LoVo (cell line): ENCODE measurements at regions not wholly inside any gene's neighbourhood (a gene's known extent, or its start where the extent isn't known, plus 50 kb on each side); places are given as distances from the start of the nearest gene placed in this dataset.
"Not testable (repeated sequence)": the region's sequence is repeated elsewhere in the genome, so short reads cannot be mapped to it uniquely, and the experiment has no call there.

Experiments used
- DNase-seq: peaks from one replicate; pipeline ENCODE4 v3.0.0-alpha.2; 2016; ENCODE audit warnings: low spot score

DNA sequence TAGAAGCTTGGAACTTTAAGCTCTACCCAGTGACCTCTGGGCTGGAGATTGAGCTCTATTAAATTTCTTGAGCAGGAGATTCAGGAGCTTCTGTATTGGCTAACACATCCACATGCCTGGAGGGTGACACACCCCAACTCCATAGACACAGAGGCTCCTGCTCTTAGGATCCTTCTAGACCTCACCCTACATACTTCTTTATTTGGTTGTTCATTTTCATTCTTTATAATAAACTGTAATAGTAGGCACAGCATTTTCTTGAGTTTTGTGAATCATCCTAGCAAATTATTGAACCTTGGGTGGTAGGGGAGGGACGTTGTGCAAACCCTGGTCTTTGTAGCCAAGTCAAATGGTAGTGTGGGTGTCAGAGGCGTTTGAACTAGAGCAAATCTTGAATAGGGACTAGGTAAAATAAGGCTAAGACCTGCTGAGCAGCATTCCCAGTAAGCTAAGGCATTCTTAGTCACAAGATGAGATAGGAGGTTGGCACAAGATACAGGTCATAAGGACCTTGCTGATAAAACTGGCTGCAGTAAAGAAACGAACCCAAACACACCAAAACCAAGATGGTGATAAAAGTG lies 323.8 kb upstream of the GALNT5 start:
- DNase-seq, result no peak

DNA sequence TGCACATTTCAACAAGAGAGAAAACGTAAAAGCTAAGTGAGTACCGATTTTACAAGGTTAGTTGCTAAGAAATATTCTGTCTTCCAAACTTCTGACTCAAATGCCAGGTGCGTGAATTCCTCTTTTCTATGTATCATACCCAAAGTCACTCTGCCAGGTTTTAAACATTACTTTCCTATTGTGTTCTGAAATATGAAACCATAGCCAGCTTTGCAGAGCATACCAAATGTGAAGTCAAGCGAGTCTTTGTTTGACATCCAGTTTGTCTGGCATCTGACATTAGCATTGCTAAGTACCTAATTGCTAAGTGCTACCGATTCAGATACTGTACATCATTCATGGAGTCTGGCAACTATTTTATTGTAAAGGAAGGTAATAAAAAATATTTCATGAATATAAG lies 321.9 kb upstream of the GALNT5 start:
- no peak for DNase-seq

DNA sequence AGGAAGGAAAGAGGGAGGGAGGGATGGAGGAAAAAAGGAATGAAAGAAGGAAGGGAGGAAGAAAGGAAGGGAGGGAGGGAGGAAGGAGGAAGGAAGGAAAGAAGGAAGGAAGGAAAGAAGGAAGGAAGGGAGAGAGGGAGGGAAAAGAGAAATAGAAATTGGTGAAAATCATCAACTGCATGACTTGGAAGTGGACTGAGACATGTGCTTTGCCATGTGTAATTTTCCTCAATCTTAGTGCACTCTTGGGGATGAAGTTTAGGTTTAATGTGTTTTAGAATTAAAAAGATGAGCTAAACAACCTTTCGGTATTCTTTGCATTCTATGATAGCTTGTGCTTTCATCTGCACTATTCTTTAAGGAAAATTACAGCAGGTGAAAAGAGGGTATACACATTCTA lies 320.1 kb upstream of the GALNT5 start:
- DNase-seq, result no peak

DNA sequence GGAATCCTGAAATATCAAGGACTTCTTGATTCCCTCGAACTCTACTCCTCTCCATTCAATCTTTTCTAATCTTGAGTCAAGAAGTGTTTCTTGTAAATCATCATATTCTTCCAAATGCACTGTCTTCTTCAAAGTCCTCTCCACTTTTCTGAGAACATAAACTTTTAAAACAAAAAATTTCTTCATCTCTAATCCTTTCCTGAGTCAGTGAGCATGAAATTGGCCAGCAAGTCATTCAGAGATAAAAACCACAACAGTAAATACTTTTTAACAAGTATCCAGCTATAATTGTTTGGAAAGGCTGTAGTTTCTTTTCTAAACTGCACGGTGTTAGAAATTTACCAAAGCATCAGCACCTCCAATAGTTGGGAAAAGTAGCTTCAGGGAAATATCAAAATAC lies 312.6 kb upstream of the GALNT5 start:
- DNase-seq, result no peak

DNA sequence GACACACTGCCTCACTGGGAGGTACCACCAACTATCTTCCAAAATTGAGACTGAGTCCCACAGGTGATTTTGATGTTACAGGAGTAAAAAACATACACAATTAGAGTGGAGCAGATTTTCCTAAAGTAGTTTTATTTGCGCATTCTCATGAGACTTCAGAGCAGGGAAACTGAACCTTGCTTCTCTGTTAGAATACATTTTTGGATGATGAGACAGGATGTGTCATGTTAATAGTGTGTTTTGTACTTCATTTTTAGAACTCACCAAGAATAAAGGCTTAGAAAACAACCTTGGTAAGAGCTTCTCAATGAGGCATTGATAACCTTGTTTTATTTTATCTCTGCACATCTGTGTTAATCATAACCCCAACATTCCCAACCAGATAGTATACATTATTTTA lies 310.2 kb upstream of the GALNT5 start:
- DNase-seq, result no peak

DNA sequence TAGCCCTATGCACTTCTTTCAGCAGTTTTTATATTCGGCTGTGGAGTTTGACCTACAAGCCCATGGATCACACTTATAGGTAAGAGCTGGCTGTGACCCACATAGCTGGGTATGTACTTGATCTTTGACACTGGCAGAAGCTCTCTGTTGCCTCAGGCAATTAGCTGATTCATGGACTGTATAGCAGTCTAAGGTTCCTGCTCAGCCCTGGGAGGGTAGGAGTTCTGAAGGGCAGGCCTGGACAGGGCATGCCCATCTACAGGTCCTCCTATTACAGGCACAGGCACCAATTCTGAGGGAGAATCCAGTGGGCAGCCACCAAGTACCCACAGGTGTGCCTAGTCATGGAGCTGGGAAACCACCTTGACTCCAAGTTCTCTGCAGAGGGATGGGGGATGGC lies 301.8 kb upstream of the GALNT5 start:
- DNase-seq, result no peak

DNA sequence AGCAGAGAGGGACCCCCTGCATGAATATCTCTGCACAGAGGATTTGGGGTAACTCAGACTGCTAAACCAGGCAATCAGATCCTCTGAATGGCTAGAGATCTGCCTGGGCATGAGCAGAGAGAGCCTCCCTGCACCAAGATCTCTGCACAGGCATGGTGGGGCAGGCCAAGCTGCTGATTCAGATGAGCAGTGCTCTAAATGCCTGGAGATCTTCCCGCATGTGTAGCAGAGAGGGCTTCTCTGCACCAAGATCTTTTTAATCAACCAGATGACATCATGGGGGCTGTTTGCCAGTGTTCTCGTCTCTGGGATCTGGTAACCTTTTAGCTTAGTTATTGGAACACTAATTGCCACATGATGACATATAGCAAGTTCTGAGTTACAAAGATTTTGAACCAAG lies 301.3 kb upstream of the GALNT5 start:
- DNase-seq, result no peak

DNA sequence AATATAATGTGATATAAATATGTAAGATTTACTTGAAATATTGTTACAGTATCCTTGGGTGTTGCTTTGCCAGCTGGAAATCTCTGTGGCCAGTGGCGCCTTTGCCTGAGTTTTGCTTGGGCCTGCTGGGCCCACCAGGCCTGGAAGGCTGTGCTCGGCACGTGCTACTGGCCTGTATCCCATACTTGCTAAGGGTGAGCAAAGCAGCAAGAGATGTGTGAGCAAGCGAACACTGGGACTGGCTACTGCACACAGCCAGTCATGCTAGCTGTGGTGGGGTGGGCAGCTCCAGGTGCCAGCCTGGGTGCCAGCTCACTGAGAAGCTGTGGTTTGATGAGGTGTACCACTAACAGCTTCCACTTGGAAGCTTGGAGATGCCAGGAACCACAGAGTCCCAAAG lies 299.1 kb upstream of the GALNT5 start:
- DNase-seq, result no peak

DNA sequence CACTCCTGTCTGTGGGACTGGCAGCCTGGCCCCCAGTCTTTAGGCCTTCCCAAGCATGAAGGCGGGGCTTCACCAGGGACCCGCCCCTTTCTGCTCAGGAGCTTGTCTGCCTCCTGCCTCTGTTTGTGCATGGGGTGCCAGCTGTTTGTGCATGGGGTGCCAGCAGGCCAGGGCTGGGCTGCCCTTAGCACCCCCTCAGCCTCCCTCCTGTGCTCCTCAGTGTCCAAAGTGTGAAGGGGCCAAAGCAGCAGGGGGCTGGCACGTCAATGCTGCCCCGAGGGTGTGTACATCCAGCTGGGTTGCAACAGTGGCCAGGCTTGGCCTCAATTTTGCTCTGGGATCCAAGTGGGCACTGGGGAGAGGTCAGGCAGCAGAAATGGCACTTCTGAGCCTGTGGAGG lies 298.0 kb upstream of the GALNT5 start:
- DNase-seq, result no peak

DNA sequence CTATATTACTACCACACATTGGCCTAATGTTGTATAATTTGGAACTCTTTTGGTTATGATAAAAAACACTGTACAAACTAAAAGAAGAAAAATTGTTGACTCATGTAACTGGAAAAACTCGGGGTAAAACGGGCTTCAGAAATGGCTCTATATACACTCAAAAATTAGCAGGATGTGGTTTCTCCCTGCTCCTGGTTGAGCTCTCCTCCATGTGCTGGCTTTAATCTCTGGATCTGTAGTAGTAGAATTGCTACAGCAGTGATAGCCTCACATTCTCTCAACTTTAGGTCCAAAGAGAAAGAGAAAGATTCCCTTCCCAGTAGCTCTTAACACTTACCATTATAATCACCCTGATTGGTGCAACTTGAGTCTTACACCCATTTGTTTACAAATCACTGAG lies 274.9 kb upstream of the GALNT5 start:
- DNase-seq, result no peak

DNA sequence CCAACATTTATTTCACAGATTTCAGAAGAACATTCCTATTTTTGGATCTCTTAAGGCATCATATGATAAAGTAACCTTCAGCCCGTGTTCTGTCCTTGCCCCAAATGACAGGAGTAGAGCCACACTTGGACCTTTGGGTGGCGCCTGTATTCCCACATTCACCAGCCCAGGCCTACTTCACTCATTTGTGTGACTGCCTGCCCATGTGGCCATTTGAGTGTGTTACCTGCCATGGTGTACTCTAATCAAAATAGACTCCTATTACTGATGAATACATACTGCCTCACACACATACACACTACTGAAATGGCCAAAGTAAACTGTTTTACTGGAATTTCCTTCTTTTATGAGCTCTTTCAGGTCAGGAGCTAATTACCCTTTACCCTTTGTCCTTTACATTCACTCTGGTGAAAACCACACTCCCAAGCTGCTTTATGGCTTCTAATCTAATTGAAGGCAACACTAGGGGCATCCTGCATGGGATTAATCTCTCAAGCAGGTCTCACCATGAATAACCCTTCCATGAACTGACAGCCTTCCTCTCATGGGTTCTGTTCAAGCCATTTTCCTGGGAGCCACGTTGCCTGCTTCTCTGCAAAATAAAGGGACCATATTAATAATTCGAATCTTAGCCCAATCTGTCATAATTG lies 271.0 kb upstream of the GALNT5 start:
- no peak for DNase-seq

DNA sequence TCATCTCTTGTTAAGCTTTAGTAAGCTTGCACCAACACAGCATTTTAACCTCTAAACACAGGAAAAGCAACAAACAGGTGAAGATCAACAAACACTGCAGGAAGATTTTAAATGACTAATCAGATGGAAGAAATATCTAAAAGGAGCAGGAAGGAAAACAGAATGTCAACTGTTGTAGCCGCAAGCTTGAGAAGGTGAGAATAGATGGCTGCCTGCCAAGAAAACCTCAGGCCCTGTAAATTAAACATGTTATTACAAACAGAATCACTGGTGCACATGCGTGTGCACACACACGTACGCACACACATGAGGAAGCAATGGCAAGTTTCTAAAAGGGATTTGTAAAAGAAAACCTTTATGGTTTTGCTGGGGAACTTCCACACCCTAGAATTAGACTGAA lies 257.8 kb upstream of the GALNT5 start:
- DNase-seq, result no peak

DNA sequence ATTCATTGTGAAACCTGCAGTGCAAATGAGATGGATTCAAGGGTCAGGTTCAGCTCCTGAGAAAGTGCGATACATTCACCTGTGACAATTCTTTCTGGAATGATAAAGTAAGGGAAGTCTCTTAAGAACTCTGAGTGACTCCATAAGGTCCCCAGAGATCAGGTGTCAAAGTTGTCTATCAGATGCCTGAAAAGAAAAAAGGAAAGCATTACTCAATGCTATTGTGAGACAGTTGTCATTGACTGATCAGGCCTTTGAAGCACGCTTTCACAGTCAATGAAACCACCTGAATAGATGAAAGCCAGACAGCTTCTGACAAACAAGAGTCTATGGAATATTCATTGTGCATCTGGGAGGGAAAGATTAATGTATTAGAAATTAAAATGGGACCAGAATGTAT lies 252.7 kb upstream of the GALNT5 start:
- no peak for DNase-seq

DNA sequence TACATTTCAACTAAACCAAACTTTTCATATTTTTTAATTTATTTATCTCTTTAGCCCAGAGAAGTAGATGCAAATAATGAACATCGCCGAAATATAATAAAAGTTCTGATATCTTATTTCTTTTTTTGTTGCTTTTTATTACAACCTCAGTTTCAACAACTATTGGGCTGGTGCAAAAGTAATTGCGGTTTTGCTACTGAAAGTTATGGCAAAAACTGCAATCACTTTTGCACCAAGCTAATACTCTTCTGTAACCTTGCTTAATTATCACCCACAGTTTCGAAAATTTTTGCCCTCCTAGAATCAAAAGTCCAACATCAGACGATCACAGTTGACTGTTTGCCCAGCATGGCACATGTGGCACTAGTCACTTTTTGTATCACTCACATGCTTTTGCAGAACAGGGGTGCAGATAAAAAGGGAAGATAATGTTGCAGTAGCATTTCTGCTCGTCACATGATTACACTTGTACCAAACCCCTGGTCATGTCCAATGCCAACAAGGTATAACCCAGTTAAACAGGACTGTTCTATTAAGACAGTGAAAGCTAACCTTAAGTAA lies 242.4 kb upstream of the GALNT5 start:
- DNase-seq, result no peak

DNA sequence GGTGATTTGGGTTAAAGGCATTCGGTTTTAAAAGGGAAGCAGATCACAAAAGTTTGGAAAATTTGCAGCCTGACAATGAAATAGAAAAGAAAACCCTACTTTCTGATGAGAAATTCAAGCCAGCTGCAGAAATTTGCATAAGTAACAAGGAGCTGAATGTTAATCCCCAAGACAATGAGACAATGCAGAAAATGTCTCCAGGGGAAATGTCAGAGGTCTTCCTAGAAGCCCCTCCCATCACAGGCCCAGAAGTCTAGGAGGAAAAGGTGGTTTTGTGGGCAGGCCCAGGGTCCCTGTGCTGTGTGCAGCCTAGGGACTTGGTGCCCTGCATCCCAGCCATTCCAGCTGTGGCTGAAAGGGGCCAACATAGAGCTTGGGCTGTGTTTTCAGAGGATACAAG lies 234.2 kb upstream of the GALNT5 start:
- DNase-seq, result not testable (repeated sequence)

DNA sequence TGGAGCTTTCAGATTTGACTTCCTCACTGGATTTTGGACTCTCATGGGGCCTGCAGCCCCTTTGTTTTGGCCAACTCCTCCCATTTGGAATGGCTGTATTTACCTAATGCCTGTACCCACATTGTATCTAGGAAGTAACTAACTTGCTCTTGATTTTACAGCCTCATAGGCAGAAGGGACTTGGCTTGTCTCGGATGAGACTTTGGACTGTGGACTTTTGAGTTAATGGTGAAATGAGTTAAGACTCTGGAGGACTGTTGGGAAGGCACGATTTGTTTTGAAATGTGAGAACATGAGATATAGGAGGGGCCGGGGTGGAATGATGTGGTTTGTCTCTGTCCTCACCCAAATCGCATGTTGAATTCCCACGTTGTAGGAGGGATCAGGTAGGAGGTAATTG lies 233.4 kb upstream of the GALNT5 start:
- no peak for DNase-seq

DNA sequence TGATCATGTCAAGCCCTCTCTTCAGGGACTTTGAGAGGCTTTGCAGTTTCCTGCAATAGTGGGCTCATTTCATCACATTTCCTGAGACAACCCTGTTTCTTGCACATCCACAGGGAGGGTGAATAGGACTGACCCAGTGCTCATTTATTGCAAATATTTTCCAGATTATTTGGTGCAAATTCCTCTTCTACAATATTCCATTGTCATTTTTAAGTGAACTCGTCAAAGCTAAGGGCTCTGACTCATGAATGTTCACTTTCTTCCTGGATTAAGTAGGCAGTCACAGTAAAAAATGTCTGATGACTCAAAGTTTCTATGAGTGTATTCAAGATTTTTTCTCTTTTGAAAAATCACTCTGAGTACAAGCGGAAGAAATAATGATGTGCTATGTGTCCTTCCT lies 225.5 kb upstream of the GALNT5 start:
- DNase-seq, result peak; percentile 27

DNA sequence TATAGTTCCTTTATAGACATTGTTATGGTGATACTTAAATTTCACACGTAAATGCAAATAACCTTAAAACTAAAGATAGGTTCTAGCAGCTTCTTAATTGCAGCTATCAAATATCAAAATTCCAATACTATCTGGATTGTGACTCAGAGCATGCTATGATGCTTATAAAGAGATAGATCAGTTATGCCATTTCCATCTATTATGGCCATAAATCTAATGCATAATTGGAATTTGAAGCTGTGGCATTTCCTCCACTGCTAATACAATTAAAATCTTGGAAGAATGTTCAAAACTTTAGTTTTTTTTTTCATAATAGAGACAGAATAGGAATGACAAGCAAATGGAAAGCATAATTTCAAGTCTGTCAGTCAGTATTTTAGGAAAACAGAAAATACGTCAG lies 220.8 kb upstream of the GALNT5 start:
- DNase-seq, result no peak

DNA sequence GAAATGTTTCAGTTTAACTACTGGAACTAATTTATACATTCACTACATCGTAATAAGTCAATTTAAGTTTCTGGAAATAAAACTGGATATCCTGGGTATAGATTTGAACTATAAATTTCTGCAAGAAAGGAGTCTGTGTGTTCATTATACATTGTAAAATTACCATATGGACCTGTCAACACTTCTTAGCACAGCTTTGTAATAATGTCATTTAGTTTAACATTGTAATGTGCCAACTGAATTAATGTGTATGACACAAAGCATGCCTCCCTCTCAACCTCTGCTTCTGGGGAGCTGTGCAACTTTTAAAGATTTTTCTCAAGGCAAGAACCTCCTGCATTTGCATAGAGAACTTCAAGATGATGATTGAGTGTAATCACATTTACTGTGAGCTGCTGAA lies 213.7 kb upstream of the GALNT5 start:
- no peak for DNase-seq

DNA sequence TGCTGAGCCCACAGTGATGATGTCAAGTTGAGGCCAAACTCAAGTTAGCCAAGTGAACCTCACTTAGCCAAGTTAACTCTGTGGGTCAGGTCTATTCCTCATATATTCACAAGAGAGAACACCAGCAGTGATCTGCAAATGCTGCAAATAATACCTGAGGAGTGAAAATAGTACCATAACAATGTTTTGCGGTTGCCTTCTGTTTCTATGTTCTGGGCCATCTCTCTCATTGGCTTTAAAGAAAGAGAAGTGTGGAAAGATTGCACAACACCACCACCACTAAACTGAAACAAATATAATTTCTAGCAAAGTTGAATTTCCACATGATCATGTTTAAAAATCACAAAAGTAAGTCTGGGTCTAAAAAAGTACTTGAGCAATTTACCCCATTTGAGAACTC lies 211.1 kb upstream of the GALNT5 start:
- no peak for DNase-seq

DNA sequence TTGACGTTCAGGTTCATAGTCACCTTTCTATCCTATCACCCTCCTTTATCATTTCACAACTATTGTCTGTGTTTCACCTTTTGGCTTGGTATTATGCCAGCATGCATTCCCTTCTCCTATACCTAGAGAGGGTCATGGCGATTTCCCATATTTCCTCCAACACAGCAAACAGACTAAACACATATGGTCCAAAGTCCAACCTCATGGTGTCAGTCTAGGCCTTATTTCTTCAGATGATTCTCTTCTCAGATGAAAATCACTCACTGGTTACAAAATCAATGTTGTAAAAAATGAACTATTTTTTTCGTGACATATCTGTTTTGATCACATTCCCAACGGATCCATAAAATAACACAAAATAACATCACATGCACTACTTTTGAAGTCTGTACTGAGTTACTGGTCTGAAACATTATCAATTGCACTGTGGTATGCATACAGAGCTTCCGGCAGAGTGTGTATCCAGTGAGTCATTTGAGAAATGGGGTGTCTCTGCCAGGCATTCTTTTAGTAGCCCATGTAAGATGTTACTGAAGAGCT lies 204.8 kb upstream of the GALNT5 start:
- peak; percentile 52 for DNase-seq

DNA sequence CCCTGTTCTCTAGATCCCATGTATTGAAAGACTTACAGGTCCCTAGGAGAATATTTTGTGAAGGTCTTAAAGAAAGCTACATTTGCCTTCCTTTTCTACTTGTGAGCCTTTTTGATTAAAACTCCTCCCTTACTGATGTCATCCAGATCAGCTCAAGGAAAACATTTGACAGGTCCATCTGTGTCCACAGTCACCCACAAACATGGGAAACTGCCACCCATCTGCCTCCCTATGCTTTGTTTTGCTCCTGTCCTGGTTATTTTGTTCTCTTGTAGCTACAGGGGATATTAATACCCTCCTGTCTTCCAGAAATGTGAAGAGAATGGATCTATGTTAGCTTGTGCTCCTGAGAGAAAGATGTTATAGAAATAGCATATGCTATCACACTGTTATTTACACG lies 203.6 kb upstream of the GALNT5 start:
- no peak for DNase-seq

DNA sequence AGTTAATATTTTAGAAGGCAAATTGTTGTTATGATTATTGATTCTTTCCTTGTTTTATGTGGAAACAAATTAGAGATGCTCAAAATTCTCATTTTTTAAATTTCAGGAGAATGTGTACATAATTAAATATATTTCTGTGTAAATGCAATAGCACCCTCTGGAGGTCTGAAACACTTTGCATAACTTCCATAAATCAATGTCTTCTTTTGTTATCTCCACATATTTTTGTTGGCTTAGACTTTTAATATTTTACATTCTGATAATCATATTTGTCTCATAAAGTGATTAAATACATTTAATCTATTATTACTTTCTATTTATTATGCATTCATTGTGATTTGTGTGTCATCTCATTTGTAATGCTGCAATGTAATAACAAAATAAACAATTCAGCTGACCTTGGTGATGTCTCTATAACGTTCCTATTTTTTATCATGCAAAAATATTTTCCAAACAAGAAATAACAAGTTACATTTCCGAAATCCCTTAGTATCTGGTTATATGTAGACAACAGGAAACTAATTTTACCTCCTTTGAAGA lies 201.8 kb upstream of the GALNT5 start:
- peak; percentile 26 for DNase-seq
